IMR-90 (cell line): ENCODE measurements at regions not wholly inside any gene's neighbourhood (a gene's known extent, or its start where the extent isn't known, plus 50 kb on each side); places are given as distances from the start of the nearest gene placed in this dataset.

ENCODE experiments used
- ATAC-seq: fragments of 200-7000 bp; cut with Tn5 transposase; 2 replicates; pipeline ENCODE4 v1.9.1; 2020; ENCODE audit warnings: low read depth, mild to moderate bottlenecking, moderate library complexity
- BruUV-seq: library from RNA; stranded (reverse); fragments of 400-500 nt; replicated peaks from 2 replicates; lab custom pipeline; 2021; lab: Mats Ljungman, UMichigan
- CTCF ChIA-PET: fragments of 300-600 bp; formaldehyde crosslinking; extraction: SDS; loops from one replicate; lab custom pipeline; 2021; ENCODE audit warnings: antibody characterized with exemption; lab: Yijun Ruan, JAX
- POLR2A ChIA-PET: fragments of 300-600 bp; sonication (Branson Sonifier 250); formaldehyde crosslinking; loops from one replicate; lab custom pipeline; 2022; ENCODE audit warnings: antibody characterized with exemption; ENCODE audit not compliant: unreplicated experiment; lab: Charles Lee
- DNase-seq: peaks from one replicate; pipeline ENCODE4 v3.0.0; 2013
- H2AFZ ChIP-seq: replicated peaks from 2 replicates; pipeline ENCODE3; 2013; ENCODE audit warnings: low read length, mild to moderate bottlenecking; ENCODE audit not compliant: poor library complexity
- H2AK5ac ChIP-seq: 2 replicates; pipeline ENCODE4 v1.6.1; 2013; ENCODE audit warnings: low read depth, low read length, inconsistent platforms
- H2AK9ac ChIP-seq: replicated peaks from 2 replicates; pipeline ENCODE3; 2013; ENCODE audit warnings: mild to moderate bottlenecking, low read depth, low read length, moderate library complexity; ENCODE audit not compliant: poor library complexity
- H2BK120ac ChIP-seq: 2 replicates; pipeline ENCODE4 v1.6.1; 2013; ENCODE audit warnings: low read depth, low read length, inconsistent platforms
- H2BK15ac ChIP-seq: 3 replicates; pipeline ENCODE4 v1.6.1; 2013; ENCODE audit warnings: low read depth, low read length, inconsistent platforms
- H2BK20ac ChIP-seq: 2 replicates; pipeline ENCODE4 v1.6.1; 2013; ENCODE audit warnings: low read depth, mild to moderate bottlenecking, inconsistent platforms, low read length, moderate library complexity
- H2BK5ac ChIP-seq: 2 replicates; pipeline ENCODE4 v1.6.1; 2013; ENCODE audit warnings: mild to moderate bottlenecking, low read depth, low read length, inconsistent platforms; ENCODE audit not compliant: poor library complexity, severe bottlenecking
- H3K14ac ChIP-seq: replicated peaks from 2 replicates; pipeline ENCODE4 v1.6.1; 2013; ENCODE audit warnings: low read depth, low read length, inconsistent platforms
- H3K18ac ChIP-seq: 2 replicates; pipeline ENCODE4 v1.6.1; 2013; ENCODE audit warnings: low read depth, low read length, control low read depth
- H3K23ac ChIP-seq: 2 replicates; pipeline ENCODE4 v1.6.1; 2013; ENCODE audit warnings: low read depth, low read length, inconsistent platforms
- H3K27ac ChIP-seq: 2 replicates; pipeline ENCODE4 v1.5.1; 2013; ENCODE audit warnings: mild to moderate bottlenecking, control low read depth, low read length; ENCODE audit not compliant: insufficient read depth
- H3K27me3 ChIP-seq: 2 replicates; pipeline ENCODE4 v1.6.1; 2013; ENCODE audit warnings: low read length; ENCODE audit not compliant: control insufficient read depth, insufficient read depth
- H3K36me3 ChIP-seq: 2 replicates; pipeline ENCODE4 v1.6.1; 2013; ENCODE audit warnings: low read length, mixed read lengths; ENCODE audit not compliant: control insufficient read depth, insufficient read depth
- H3K4ac ChIP-seq: 2 replicates; pipeline ENCODE4 v1.6.1; 2013; ENCODE audit warnings: low read depth, low read length, inconsistent platforms
- H3K4me1 ChIP-seq: 2 replicates; pipeline ENCODE4 v1.6.1; 2013; ENCODE audit warnings: low read length, mixed read lengths; ENCODE audit not compliant: control insufficient read depth, insufficient read depth
- H3K4me2 ChIP-seq: 2 replicates; pipeline ENCODE4 v1.6.1; 2013; ENCODE audit warnings: low read depth, mild to moderate bottlenecking, control low read depth, low read length, moderate library complexity
- H3K4me3 ChIP-seq: 2 replicates; pipeline ENCODE4 v1.5.1; 2013; ENCODE audit warnings: low read depth, mild to moderate bottlenecking, control low read depth, low read length, moderate library complexity; ENCODE audit not compliant: insufficient read depth
- H3K56ac ChIP-seq: 2 replicates; pipeline ENCODE4 v1.6.1; 2013; ENCODE audit warnings: low read length, inconsistent platforms; ENCODE audit not compliant: insufficient read depth; ENCODE audit errors: extremely low read depth
- H3K79me1 ChIP-seq, 2 experiments: 2 replicates each; pipeline ENCODE4 v1.6.1; 2013; ENCODE audit warnings: low read length in 2 of 2, inconsistent platforms in 1 of 2, low read depth in 1 of 2
- H3K9ac ChIP-seq: 2 replicates; pipeline ENCODE4 v1.6.1; 2013; ENCODE audit warnings: low read depth, low read length, control low read depth
- H3K9me1 ChIP-seq: 2 replicates; pipeline ENCODE4 v1.6.1; 2013; ENCODE audit warnings: low read length, inconsistent platforms; ENCODE audit not compliant: insufficient read depth
- H3K9me3 ChIP-seq: 2 replicates; pipeline ENCODE4 v1.6.1; 2013; ENCODE audit warnings: low read length; ENCODE audit not compliant: control insufficient read depth, insufficient read depth
- H4K20me1 ChIP-seq: 2 replicates; pipeline ENCODE4 v1.6.1; 2013; ENCODE audit warnings: low read length, inconsistent platforms; ENCODE audit not compliant: insufficient read depth
- H4K5ac ChIP-seq: 2 replicates; pipeline ENCODE4 v1.6.1; 2013; ENCODE audit warnings: mild to moderate bottlenecking, low read depth, low read length, control low read depth
- H4K8ac ChIP-seq, 2 experiments: 2 replicates each; pipeline ENCODE4 v1.6.1; 2013; ENCODE audit warnings: low read depth in 2 of 2, low read length in 2 of 2, control low read depth in 1 of 2, inconsistent platforms in 1 of 2
- H4K91ac ChIP-seq: 2 replicates; pipeline ENCODE4 v1.6.1; 2013; ENCODE audit warnings: low read depth, low read length, inconsistent platforms; ENCODE audit not compliant: insufficient read depth
- BHLHE40 ChIP-seq: fragments of 150-350 bp; IDR thresholded peaks from 2 replicates; pipeline ENCODE4 v1.6.1; 2016; ENCODE audit warnings: mild to moderate bottlenecking, low read depth, low read length
- CEBPB ChIP-seq: IDR thresholded peaks from 2 replicates; pipeline ENCODE4 v1.6.1; 2012; ENCODE audit warnings: low read depth, low read length, improper control_type of control experiment
- CTCF ChIP-seq: conservative IDR thresholded peaks from 2 replicates; pipeline ENCODE4 v1.5.1; 2012; ENCODE audit warnings: mild to moderate bottlenecking, low read depth, low read length, improper control_type of control experiment
- MAFK ChIP-seq: IDR thresholded peaks from 2 replicates; pipeline ENCODE4 v1.6.1; 2012; ENCODE audit warnings: low read depth, low read length, improper control_type of control experiment
- MXI1 ChIP-seq: IDR thresholded peaks from 2 replicates; pipeline ENCODE4 v1.6.1; 2012; ENCODE audit warnings: low read depth, mild to moderate bottlenecking, low read length, moderate library complexity, borderline replicate concordance
- NFE2L2 ChIP-seq: fragments of 150-350 bp; IDR thresholded peaks from 2 replicates; pipeline ENCODE4 v1.6.1; 2016; ENCODE audit warnings: low read depth, mild to moderate bottlenecking, low read length
- RFX5 ChIP-seq: IDR thresholded peaks from 2 replicates; pipeline ENCODE4 v1.8.0; 2012; ENCODE audit warnings: low read depth, mild to moderate bottlenecking, low read length, moderate library complexity
- WGBS, 2 experiments: methylation state at CpG; one replicate each; pipeline versions ENCODE4 v1.1.5 to v1.1.7; 2013; ENCODE audit warnings: missing lambda C conversion rate in 2 of 2; ENCODE audit not compliant: insufficient read length in 1 of 2; ENCODE audit errors: extremely low coverage in 2 of 2; 5-methylcytosine and 5-hydroxymethylcytosine counted together
- dilution Hi-C: fragments of 300-500 bp; cut with HindIII; formaldehyde crosslinking; loops from one replicate; pipeline ENCODE4 v1.14.3; 2018; ENCODE audit warnings: low sequenced_read_pairs; ENCODE audit not compliant: unreplicated experiment
- in situ Hi-C: fragments of 300-500 bp; cut with MboI; formaldehyde crosslinking; loops from 3 replicates; pipeline ENCODE4 v1.14.3; 2019; ENCODE audit warnings: low sequenced_read_pairs, inconsistent platforms, mixed read lengths
- intact Hi-C: fragments of 100-400 bp; cut with micrococcal nuclease; formaldehyde crosslinking; loops from 2 replicates; pipeline ENCODE4 v1.10.0; 2022
- TF ChIP-seq, protein P1 (sequence below): fragments of 150-350 bp; IDR thresholded peaks from 2 replicates; pipeline ENCODE4 v1.6.1; 2016; ENCODE audit warnings: low read depth, mild to moderate bottlenecking, low read length, moderate library complexity, borderline replicate concordance

- POLR2A ChIA-PET, result no interaction called here
Observed at GRCh38 chr10:30559180-30559579, 70.4 kb downstream of the LYZL2 start.

More at GRCh38 chr10:30559180-30559579, 70.4 kb downstream of the LYZL2 start:
- dilution Hi-C loops, result no loop called here
- Histone ChIP-seq H4K91ac (no peak overlapping the region), H3K23ac (no peak overlapping the region), H2BK20ac (no peak overlapping the region), H4K20me1 (no peaks in the 10 kb centered on the region), H2BK15ac (no peak overlapping the region), H3K4me1 (no peaks in the 10 kb centered on the region), H2BK5ac (no peak overlapping the region), H3K4me2 (no peak overlapping the region), H3K9me3 (no peaks in the 10 kb centered on the region), H2AK9ac (no peak overlapping the region), H3K79me1 (no peaks in the 10 kb centered on the region), H3K4me3 (no peak overlapping the region), H3K36me3 (no peaks in the 10 kb centered on the region), H3K4ac (no peak overlapping the region), H2BK120ac (no peak overlapping the region), H3K56ac (no peak overlapping the region), H3K9ac (no peak overlapping the region), H2AK5ac (no peak overlapping the region), H3K9me1 (no peaks in the 10 kb centered on the region), H4K8ac (no peak overlapping the region), H4K5ac (no peak overlapping the region), H3K14ac (no peak overlapping the region), H3K27me3 (peaks cover 12% of the 10 kb centered on the region), H3K27ac (no peak overlapping the region), H3K18ac (no peak overlapping the region), H2AFZ (no peak overlapping the region)
- no TSS peak for BruUV-seq
- 87% methylated on average over 6 of the region's 9 CpGs; no CpG with 5 or more reads in 1 of the 2 experiments for WGBS, 2 experiments
- ATAC-seq, result no peak
- TF ChIP-seq MAFK (no peak), RFX5 (no peak), CTCF (no peak), NFE2L2 (no peak), CEBPB (no peak), BHLHE40 (no peak), MXI1 (no peak)
- TF ChIP-seq, protein P1, sequence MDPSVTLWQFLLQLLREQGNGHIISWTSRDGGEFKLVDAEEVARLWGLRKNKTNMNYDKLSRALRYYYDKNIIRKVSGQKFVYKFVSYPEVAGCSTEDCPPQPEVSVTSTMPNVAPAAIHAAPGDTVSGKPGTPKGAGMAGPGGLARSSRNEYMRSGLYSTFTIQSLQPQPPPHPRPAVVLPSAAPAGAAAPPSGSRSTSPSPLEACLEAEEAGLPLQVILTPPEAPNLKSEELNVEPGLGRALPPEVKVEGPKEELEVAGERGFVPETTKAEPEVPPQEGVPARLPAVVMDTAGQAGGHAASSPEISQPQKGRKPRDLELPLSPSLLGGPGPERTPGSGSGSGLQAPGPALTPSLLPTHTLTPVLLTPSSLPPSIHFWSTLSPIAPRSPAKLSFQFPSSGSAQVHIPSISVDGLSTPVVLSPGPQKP, result no peak
- CTCF ChIA-PET, result no interaction called here
- DNase-seq, result no peak
- intact Hi-C loops, result no loop called here
- in situ Hi-C loops, result no loop called here
